ENCODE measurements at regions not wholly inside any gene's neighbourhood (a gene's known extent, or its start where the extent isn't known, plus 50 kb on each side); places are given as distances from the start of the nearest gene placed in this dataset.

DNA sequence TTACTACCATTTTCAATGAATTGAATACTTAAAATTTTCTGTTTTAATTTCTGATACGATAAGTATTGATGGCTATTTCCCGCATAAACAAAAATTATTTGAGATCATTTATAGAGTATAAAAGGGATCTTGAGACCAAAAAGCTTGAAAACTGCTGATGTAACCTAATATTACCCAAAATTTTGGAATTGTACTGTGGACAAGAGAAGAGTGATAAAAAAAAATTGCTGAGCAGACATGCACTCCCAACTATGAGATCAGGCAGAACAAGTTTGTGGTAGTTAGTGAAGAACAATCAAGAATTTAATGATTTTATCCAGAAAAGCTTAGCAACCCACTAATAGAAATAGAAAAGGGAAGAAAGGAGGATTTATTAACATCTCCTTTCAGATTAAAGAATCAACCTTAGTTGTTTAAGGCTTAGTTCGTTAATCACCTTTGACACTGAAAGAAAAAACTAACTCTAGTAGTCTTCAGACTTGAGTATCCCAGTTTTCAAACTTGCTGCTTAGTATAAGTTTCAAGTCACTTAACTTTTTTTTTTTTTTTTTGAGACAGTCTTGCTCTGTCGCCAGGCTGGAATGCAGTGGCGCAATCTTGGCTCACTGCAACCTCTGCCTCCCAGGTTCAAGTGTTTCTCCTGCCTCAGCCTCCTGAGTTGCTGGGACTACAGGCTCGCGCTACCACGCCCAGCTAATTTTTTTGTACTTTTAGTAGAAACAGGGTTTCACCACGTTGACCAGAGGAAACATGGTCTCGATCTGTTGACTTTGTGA is 50.6 kb upstream of the ZC3HAV1 start:
- H3K9me3 ChIP-seq (ENCODE audit: low read depth), result no peaks in the 10 kb centered on the region
- H3K27ac ChIP-seq, result no peak overlapping the region
- H3K27me3 ChIP-seq, result no peaks in the 10 kb centered on the region
- H3K4me1 ChIP-seq (ENCODE audit: low read depth), result peaks cover 8% of the 10 kb centered on the region
- DNase-seq (ENCODE audit: low read depth in 1 of 2, low spot score in 1 of 2), result no peak
- no peaks in the 10 kb centered on the region for H3K36me3 ChIP-seq
- TF ChIP-seq, protein P1, sequence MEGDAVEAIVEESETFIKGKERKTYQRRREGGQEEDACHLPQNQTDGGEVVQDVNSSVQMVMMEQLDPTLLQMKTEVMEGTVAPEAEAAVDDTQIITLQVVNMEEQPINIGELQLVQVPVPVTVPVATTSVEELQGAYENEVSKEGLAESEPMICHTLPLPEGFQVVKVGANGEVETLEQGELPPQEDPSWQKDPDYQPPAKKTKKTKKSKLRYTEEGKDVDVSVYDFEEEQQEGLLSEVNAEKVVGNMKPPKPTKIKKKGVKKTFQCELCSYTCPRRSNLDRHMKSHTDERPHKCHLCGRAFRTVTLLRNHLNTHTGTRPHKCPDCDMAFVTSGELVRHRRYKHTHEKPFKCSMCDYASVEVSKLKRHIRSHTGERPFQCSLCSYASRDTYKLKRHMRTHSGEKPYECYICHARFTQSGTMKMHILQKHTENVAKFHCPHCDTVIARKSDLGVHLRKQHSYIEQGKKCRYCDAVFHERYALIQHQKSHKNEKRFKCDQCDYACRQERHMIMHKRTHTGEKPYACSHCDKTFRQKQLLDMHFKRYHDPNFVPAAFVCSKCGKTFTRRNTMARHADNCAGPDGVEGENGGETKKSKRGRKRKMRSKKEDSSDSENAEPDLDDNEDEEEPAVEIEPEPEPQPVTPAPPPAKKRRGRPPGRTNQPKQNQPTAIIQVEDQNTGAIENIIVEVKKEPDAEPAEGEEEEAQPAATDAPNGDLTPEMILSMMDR (IDR thresholded peaks at IDR 0.05; ENCODE audit: low read depth, low read length), result no peak
- H3K4me3 ChIP-seq, result no peak overlapping the region

DNA sequence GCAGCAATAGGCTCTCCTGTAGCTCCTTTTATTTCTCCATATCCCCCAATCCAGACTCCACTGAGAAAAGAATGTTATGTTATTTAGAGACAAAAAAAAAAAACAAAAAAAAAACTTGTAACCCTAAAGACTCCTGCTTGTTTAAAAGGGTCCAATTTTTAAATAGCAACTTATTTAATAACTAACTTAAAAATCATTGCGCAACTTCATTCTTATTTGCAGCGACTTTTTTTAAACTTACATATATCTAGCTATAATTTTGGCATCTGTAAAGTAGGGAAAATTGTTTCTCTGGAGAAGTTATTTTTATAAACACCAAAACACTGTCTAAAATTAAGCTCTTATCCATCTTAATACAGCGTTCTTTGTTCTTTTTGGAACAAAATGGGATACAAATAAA is 59.0 kb upstream of the ZC3HAV1 start:
- H3K4me1 ChIP-seq (ENCODE audit: low read depth), result peaks cover 9% of the 10 kb centered on the region
- no peak overlapping the region for H3K27ac ChIP-seq
- H3K27me3 ChIP-seq, result no peaks in the 10 kb centered on the region
- H3K4me3 ChIP-seq, result no peak overlapping the region
- H3K9me3 ChIP-seq (ENCODE audit: low read depth), result no peaks in the 10 kb centered on the region
- H3K36me3 ChIP-seq, result no peaks in the 10 kb centered on the region
- TF ChIP-seq, protein P1 (IDR thresholded peaks at IDR 0.05; ENCODE audit: low read depth, low read length), result no peak
- DNase-seq (ENCODE audit: low read depth in 1 of 2, low spot score in 1 of 2), result no peak

- Histone ChIP-seq H3K4me1 (ENCODE audit: low read depth) (peaks cover 9% of the 10 kb centered on the region), H3K36me3 (no peaks in the 10 kb centered on the region), H3K4me3 (no peak overlapping the region), H3K27ac (no peak overlapping the region), H3K27me3 (no peaks in the 10 kb centered on the region), H3K9me3 (ENCODE audit: low read depth) (no peaks in the 10 kb centered on the region)
- TF ChIP-seq, protein P1 (IDR thresholded peaks at IDR 0.05; ENCODE audit: low read depth, low read length), result no peak
- DNase-seq (ENCODE audit: low read depth in 1 of 2, low spot score in 1 of 2), result no peak
Observed at GRCh38 chr7:139169816-139170215, 60.3 kb upstream of the ZC3HAV1 start.

DNA sequence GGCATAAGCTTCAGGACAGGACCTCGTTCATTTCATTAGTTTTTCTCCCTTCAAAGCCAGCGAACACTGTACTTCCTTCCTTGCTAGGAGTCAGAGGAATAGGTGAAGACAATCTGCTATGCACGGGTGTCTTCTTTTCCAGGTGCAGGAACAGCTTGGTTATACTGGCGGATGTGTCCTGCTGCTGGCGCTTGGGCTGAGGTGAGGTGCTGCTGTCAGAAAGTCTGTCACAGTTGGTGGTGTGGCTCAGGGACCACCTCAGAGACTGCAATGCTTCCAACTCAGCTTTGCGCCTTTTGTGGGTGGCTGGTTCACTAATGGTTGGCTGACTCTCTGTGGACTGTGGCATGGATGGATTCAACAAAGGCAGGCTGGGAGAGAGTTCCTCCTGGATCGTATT is 58.3 kb upstream of the UBN2 start:
- Histone ChIP-seq H3K4me3 (no peak overlapping the region), H3K27ac (no peak overlapping the region), H3K4me1 (ENCODE audit: low read depth) (no peaks in the 10 kb centered on the region), H3K36me3 (no peaks in the 10 kb centered on the region), H3K9me3 (ENCODE audit: low read depth) (no peaks in the 10 kb centered on the region), H3K27me3 (no peaks in the 10 kb centered on the region)
- DNase-seq (ENCODE audit: low read depth in 1 of 2, low spot score in 1 of 2), result no peak
- TF ChIP-seq, protein P1 (IDR thresholded peaks at IDR 0.05; ENCODE audit: low read depth, low read length), result no peak

- H3K4me1 ChIP-seq (ENCODE audit: low read depth), result no peaks in the 10 kb centered on the region
- TF ChIP-seq, protein P1 (IDR thresholded peaks at IDR 0.05; ENCODE audit: low read depth, low read length), result no peak
- H3K9me3 ChIP-seq (ENCODE audit: low read depth), result no peaks in the 10 kb centered on the region
- no peak overlapping the region for H3K4me3 ChIP-seq
- no peak overlapping the region for H3K27ac ChIP-seq
- H3K36me3 ChIP-seq, result peaks cover 6% of the 10 kb centered on the region
- no peaks in the 10 kb centered on the region for H3K27me3 ChIP-seq
- no peak for DNase-seq (ENCODE audit: low read depth in 1 of 2, low spot score in 1 of 2)
Observed at GRCh38 chr7:139177696-139178095, 53.3 kb upstream of the UBN2 start.

All from cardiac muscle cell (in vitro differentiated cells and primary cell).